ENCODE measurements at regions not wholly inside any gene's neighbourhood (a gene's known extent, or its start where the extent isn't known, plus 50 kb on each side); places are given as distances from the start of the nearest gene placed in this dataset.

DNA sequence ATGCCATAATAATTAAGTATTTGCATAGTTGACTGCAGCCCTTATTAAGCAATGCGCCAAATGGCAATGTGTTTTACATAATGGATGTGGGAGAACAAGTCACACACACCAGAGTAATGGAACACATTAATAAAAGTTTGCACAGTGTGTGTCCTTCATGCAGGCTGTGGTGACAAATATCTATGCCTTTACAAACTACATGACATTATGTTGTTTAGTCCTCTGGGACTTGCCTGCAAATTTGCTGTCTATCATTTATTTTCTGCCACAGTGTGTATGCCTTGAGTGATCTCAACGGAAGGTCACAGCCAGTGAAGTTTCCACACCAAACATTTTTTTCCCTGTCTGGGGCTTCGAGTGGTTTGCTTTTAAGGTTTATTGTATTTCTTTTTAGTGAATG lies 175.2 kb upstream of the TMEFF2 start:
- H3K27ac ChIP-seq = no peak overlapping the region
- intact Hi-C loops (cut with DNase I; ENCODE audit: low total_unique reads) = no loop called here
- DNase-seq (no peak), ATAC-seq (no peak)
- no peaks in the 10 kb centered on the region for H3K4me1 ChIP-seq
- no peaks in the 10 kb centered on the region for H3K27me3 ChIP-seq
- H3K36me3 ChIP-seq = no peaks in the 10 kb centered on the region
- H3K9me3 ChIP-seq = no peaks in the 10 kb centered on the region
- TF ChIP-seq POLR2A (IDR thresholded peaks at IDR 0.05) = no peak
- TF ChIP-seq, protein P1, sequence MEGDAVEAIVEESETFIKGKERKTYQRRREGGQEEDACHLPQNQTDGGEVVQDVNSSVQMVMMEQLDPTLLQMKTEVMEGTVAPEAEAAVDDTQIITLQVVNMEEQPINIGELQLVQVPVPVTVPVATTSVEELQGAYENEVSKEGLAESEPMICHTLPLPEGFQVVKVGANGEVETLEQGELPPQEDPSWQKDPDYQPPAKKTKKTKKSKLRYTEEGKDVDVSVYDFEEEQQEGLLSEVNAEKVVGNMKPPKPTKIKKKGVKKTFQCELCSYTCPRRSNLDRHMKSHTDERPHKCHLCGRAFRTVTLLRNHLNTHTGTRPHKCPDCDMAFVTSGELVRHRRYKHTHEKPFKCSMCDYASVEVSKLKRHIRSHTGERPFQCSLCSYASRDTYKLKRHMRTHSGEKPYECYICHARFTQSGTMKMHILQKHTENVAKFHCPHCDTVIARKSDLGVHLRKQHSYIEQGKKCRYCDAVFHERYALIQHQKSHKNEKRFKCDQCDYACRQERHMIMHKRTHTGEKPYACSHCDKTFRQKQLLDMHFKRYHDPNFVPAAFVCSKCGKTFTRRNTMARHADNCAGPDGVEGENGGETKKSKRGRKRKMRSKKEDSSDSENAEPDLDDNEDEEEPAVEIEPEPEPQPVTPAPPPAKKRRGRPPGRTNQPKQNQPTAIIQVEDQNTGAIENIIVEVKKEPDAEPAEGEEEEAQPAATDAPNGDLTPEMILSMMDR (IDR thresholded peaks at IDR 0.05 in 4 of 5, conservative IDR thresholded peaks at IDR 0.05 in 1 of 5) = no peak
- no peak overlapping the region for H3K4me3 ChIP-seq
- in situ Hi-C loops (cut with MboI; ENCODE audit: low sequenced_read_pairs in 4 of 4) = no loop called here

DNA sequence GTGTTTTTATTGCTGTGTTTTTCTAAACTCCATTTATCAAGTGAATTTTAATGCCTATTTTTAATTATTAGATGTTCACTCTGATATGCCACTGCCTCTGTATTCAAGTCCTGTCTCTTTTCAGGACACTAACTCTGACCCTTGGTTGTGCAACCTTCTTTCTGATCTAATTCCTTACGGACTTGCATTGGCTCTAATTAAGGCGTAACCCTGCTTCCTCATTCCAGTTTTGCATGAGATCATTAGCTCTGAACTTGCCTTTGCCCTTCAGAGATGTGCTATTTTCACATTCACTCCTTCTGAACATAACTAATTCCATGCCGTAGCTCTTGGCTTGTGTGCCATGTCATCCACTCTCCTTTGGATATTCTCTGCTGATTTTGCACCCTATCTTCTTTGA lies 162.5 kb upstream of the TMEFF2 start:
- ATAC-seq (no peak), DNase-seq (no peak)
- in situ Hi-C loops (cut with MboI; ENCODE audit: low sequenced_read_pairs in 4 of 4) = no loop called here
- H3K27me3 ChIP-seq = no peaks in the 10 kb centered on the region
- H3K27ac ChIP-seq = no peak overlapping the region
- TF ChIP-seq, protein P1 (IDR thresholded peaks at IDR 0.05 in 4 of 5, conservative IDR thresholded peaks at IDR 0.05 in 1 of 5) = no peak
- no peak for TF ChIP-seq POLR2A (IDR thresholded peaks at IDR 0.05)
- H3K36me3 ChIP-seq = no peaks in the 10 kb centered on the region
- H3K9me3 ChIP-seq = no peaks in the 10 kb centered on the region
- H3K4me3 ChIP-seq = no peak overlapping the region
- intact Hi-C loops (cut with DNase I; ENCODE audit: low total_unique reads) = no loop called here
- no peaks in the 10 kb centered on the region for H3K4me1 ChIP-seq

DNA sequence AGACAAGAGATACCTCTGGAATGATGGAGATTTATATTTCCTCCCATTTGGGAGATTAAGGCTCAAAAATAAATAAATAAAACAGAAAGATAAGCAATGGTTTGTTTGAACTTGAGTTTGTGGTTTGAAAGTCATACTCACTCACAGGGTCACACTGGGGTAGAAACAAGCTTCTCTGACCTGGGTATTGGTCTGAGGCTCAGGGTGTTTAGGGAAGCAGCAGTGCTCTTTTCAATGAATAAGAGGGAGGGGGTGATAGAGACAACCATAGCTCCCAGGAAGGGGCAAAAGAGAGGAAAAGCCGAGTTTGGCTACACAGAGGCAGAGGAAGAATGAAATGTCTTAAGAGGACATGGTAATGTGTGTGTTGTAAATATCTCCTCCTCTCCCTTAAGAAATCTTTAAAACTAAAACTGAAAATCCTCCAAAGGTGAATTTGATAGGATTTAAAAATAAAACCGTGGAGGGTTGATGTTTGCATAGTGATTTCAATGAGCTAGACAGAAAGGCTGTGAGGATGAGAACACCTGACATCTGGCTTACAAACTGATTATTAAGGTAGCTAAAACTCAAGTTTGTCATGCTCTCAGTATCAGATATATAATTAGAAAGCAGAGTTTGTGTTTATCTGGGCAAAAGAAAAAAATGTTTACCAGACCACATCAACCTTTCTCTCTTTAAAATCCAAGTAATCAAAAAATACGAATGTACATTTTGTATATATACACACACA lies 159.9 kb upstream of the TMEFF2 start:
- no peak for DNase-seq
- TF ChIP-seq, protein P1 (IDR thresholded peaks at IDR 0.05 in 4 of 5, conservative IDR thresholded peaks at IDR 0.05 in 1 of 5) = no peak
- no peak for TF ChIP-seq POLR2A (IDR thresholded peaks at IDR 0.05)
- Histone ChIP-seq H3K4me1 (no peaks in the 10 kb centered on the region), H3K27me3 (no peaks in the 10 kb centered on the region), H3K4me3 (no peak overlapping the region), H3K27ac (no peak overlapping the region), H3K36me3 (no peaks in the 10 kb centered on the region), H3K9me3 (no peaks in the 10 kb centered on the region)
- no peak for ATAC-seq
- in situ Hi-C loops (cut with MboI; ENCODE audit: low sequenced_read_pairs in 4 of 4) (no loop called here), intact Hi-C loops (cut with DNase I; ENCODE audit: low total_unique reads) (no loop called here)

DNA sequence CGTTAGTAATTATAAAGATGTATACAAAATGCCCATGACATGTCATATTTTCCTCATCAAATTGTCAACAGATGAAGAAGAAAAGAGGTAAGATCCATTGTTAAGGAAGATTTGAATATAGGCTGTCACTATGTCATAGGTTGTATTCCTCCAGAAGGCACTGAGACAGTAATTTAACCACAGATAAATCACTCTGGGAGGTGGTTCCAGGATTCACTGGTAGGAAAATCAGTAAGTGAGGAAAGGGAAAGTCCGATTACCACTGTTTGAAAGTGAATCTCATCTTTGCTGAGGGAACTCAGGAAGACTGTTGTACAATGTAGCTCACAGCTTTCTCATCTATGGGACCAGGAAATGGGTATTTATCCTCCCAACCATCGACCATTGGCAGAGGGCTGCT lies 152.8 kb upstream of the TMEFF2 start:
- Histone ChIP-seq H3K4me1 (no peaks in the 10 kb centered on the region), H3K9me3 (no peaks in the 10 kb centered on the region), H3K27me3 (no peaks in the 10 kb centered on the region), H3K36me3 (no peaks in the 10 kb centered on the region), H3K27ac (no peak overlapping the region), H3K4me3 (no peak overlapping the region)
- in situ Hi-C loops (cut with MboI; ENCODE audit: low sequenced_read_pairs in 4 of 4) (no loop called here), intact Hi-C loops (cut with DNase I; ENCODE audit: low total_unique reads) (no loop called here)
- ATAC-seq (no peak), DNase-seq (no peak)
- TF ChIP-seq, protein P1 (IDR thresholded peaks at IDR 0.05 in 4 of 5, conservative IDR thresholded peaks at IDR 0.05 in 1 of 5) = no peak
- no peak for TF ChIP-seq POLR2A (IDR thresholded peaks at IDR 0.05)

DNA sequence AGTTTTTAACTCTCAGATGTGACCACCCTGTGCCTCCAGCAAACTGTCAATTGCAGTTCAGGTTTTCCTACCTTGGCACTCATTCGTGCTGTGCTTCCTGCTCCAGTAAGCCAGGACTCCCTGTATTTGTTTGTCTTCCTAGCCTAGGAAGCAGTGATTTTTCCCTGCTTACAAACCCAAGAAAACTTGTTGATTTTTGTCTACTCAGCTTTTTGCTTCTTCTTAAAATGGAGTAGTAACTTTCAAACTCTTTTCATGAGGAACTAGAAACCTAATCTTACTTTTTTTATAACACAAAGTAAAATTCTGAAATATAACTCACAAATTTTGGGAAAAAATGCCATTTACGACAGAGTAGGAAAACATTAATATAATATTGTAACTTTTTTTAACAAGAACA lies 150.6 kb upstream of the TMEFF2 start:
- H3K27ac ChIP-seq = no peak overlapping the region
- in situ Hi-C loops (cut with MboI; ENCODE audit: low sequenced_read_pairs in 4 of 4) = no loop called here
- intact Hi-C loops (cut with DNase I; ENCODE audit: low total_unique reads) = no loop called here
- H3K27me3 ChIP-seq = no peaks in the 10 kb centered on the region
- ATAC-seq (no peak), DNase-seq (no peak)
- no peak overlapping the region for H3K4me3 ChIP-seq
- no peaks in the 10 kb centered on the region for H3K36me3 ChIP-seq
- H3K9me3 ChIP-seq = no peaks in the 10 kb centered on the region
- no peak for TF ChIP-seq POLR2A (IDR thresholded peaks at IDR 0.05)
- no peaks in the 10 kb centered on the region for H3K4me1 ChIP-seq
